ENCODE measurements at regions not wholly inside any gene's neighbourhood (a gene's known extent, or its start where the extent isn't known, plus 50 kb on each side); places are given as distances from the start of the nearest gene placed in this dataset.

DNA sequence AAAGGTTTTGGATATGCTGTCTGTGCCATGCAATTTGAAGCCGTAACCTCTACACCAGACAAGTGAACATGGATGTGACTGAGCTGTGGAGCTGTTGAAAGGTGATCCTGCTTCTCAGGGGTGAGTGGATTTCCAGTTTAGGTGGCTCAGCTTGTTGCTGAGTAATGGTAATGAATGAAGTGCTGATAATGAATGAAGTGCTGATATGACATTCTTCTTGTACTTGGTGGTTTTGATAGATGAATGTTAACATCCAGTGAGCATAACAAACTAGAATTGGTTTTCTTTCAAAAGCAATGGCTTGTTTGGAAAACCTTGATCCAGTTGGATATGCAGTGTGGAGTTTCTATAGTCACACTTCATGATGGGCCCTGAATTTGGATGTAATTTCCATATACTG lies 89.7 kb upstream of the FZD8 start:
- dilution Hi-C loops (cut with MboI; ENCODE audit: extremely low pct_ligation_motif_present, low sequenced_read_pairs): no loop called here

More for the DNA sequence above, 89.7 kb upstream of the FZD8 start:
- FAIRE-seq (no peak), DNase-seq (ENCODE audit: low read depth, low spot score) (no peak)
- H3K9me1 ChIP-seq (replicated peaks; ENCODE audit: control insufficient read depth, extremely low read depth, insufficient read depth, low read length): no peaks in the 10 kb centered on the region
- intact Hi-C loops (cut with micrococcal nuclease): no loop called here
- no peak overlapping the region for H3K4me2 ChIP-seq (ENCODE audit: insufficient read depth, low read length)
- no peak overlapping the region for H3K9ac ChIP-seq (replicated peaks; ENCODE audit: extremely low read depth, insufficient read depth, low read length)
- no peaks in the 10 kb centered on the region for H4K20me1 ChIP-seq (replicated peaks; ENCODE audit: control insufficient read depth, extremely low read depth, insufficient read depth, low read length)
- no peaks in the 10 kb centered on the region for H3K9me3 ChIP-seq (replicated peaks; ENCODE audit: control insufficient read depth, insufficient read depth, low read length)
- ChIA-PET CTCF (interaction anchor here (0.8 kb wide), 1 partner anchor 14 kb away, joined by 3 read pairs; no protein-coding TSS in a partner anchor), POLR2A (no interaction called here)
- H3K36me3 ChIP-seq (ENCODE audit: control insufficient read depth in 2 of 2, extremely low read depth in 1 of 2, insufficient read depth in 2 of 2, low read length in 2 of 2): no peaks in the 10 kb centered on the region
- no TSS peak for BruUV-seq (replicated peaks)
- no peaks in the 10 kb centered on the region for H3K4me1 ChIP-seq (ENCODE audit: control insufficient read depth, extremely low read depth, insufficient read depth, low read length)
- TF ChIP-seq JUN (IDR thresholded peaks at IDR 0.05; ENCODE audit: borderline replicate concordance, insufficient read depth, insufficient read length, low read depth): no peak
- TF ChIP-seq EZH2 (IDR thresholded peaks at IDR 0.05; ENCODE audit: borderline replicate concordance, low read depth, low read length, severe bottlenecking): no peak
- TF ChIP-seq FOS (IDR thresholded peaks at IDR 0.05; ENCODE audit: borderline replicate concordance, insufficient read depth, low read length): no peak
- TF ChIP-seq MYC (IDR thresholded peaks at IDR 0.05; ENCODE audit: low read depth, low read length): no peak
- TF ChIP-seq POLR2A (IDR thresholded peaks at IDR 0.05; ENCODE audit: low read depth, low read length): no peak
- no peak for TF ChIP-seq GATA2 (IDR thresholded peaks at IDR 0.05; ENCODE audit: insufficient read depth, insufficient read length, low read depth, low read length)
- TF ChIP-seq, protein P1, sequence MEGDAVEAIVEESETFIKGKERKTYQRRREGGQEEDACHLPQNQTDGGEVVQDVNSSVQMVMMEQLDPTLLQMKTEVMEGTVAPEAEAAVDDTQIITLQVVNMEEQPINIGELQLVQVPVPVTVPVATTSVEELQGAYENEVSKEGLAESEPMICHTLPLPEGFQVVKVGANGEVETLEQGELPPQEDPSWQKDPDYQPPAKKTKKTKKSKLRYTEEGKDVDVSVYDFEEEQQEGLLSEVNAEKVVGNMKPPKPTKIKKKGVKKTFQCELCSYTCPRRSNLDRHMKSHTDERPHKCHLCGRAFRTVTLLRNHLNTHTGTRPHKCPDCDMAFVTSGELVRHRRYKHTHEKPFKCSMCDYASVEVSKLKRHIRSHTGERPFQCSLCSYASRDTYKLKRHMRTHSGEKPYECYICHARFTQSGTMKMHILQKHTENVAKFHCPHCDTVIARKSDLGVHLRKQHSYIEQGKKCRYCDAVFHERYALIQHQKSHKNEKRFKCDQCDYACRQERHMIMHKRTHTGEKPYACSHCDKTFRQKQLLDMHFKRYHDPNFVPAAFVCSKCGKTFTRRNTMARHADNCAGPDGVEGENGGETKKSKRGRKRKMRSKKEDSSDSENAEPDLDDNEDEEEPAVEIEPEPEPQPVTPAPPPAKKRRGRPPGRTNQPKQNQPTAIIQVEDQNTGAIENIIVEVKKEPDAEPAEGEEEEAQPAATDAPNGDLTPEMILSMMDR (IDR thresholded peaks at IDR 0.05; ENCODE audit: extremely low read depth in 1 of 2, insufficient read depth in 1 of 2, low read depth in 1 of 2, low read length in 2 of 2): no peak
- TF ChIP-seq POLR2AphosphoS5 (IDR thresholded peaks at IDR 0.05; ENCODE audit: insufficient read depth, low read depth, low read length): no peak
- TF ChIP-seq, protein P2, sequence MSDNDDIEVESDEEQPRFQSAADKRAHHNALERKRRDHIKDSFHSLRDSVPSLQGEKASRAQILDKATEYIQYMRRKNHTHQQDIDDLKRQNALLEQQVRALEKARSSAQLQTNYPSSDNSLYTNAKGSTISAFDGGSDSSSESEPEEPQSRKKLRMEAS (IDR thresholded peaks at IDR 0.05; ENCODE audit: insufficient read depth, insufficient read length): no peak
- no peak overlapping the region for H3K27ac ChIP-seq (ENCODE audit: insufficient read depth, low read depth, low read length)
- H3K4me3 ChIP-seq (replicated peaks in 1 of 3; ENCODE audit: insufficient read depth in 1 of 3, low read depth in 1 of 3, low read length in 3 of 3): no peak overlapping the region
- no peaks in the 10 kb centered on the region for H3K79me2 ChIP-seq (ENCODE audit: control insufficient read depth, insufficient read depth, low read length)
- H3K27me3 ChIP-seq (ENCODE audit: control insufficient read depth in 2 of 2, insufficient read depth in 2 of 2, low read length in 2 of 2): peaks cover 0 to 1% of the 10 kb centered on the region in 2 experiments
- no peak overlapping the region for H2AFZ ChIP-seq (ENCODE audit: low read depth, low read length)

Data from endothelial cell of umbilical vein (primary cell).